ENCODE measurements at regions not wholly inside any gene's neighbourhood (a gene's known extent, or its start where the extent isn't known, plus 50 kb on each side); places are given as distances from the start of the nearest gene placed in this dataset.
"Not testable (repeated sequence)": the region's sequence is repeated elsewhere in the genome, so short reads cannot be mapped to it uniquely, and the experiment has no call there.

DNA sequence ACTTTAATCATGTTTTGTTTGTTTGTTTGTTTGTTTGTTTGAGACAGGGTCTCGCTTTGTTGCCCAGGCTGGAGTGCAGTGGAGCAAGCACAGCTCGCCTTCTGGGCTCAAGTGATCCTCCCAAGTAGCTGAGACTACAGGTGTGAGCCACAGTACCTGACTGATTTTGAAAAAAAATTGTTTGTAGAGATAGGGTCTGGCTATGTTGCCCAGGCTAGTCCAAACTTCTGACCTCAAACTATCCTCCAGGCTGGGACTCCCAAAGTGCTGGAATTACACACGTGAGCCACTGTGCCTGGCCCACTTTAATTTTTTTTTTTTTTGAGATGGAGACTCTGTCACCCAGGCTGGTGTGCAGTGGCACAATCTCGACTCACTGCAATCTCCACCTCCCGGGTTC, 74.8 kb upstream of the CLDN5 start:
- FAIRE-seq: no peak

DNA sequence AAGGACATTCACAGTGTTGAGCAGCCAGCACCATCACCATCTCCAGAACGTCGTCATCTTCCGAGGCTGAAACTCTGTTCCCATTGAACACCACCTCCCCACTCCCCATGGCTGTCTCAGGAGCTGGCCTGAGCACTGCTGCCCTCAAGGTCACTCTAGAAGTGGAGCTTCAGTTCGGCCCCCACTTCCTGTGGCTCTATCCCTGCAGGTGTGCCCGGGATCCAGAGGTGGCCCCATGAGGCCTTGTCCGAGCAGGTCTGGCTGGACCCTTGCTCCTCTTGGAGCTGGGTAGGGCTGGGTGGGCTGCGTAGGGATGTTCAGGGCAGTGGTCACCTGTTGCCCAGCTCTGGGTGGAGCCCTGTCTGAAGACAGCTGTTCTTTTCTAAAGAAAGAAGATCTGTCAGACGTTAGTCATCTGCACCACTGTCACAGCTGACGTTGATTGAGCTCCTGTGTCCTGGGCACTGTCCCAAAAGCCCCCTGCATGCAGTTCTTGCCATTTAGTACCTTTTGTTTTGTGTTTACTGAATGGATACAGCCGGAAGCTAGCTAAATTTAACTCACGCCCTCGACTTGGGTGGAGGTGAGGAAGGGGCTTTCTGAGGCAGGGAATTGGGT, 75.5 kb upstream of the CLDN5 start:
- DNase-seq (ENCODE audit: low spot score in 2 of 2) (no peak), FAIRE-seq (no peak)

More for the DNA sequence above, 74.8 kb upstream of the CLDN5 start:
- no peak for DNase-seq (ENCODE audit: low spot score in 2 of 2)

DNA sequence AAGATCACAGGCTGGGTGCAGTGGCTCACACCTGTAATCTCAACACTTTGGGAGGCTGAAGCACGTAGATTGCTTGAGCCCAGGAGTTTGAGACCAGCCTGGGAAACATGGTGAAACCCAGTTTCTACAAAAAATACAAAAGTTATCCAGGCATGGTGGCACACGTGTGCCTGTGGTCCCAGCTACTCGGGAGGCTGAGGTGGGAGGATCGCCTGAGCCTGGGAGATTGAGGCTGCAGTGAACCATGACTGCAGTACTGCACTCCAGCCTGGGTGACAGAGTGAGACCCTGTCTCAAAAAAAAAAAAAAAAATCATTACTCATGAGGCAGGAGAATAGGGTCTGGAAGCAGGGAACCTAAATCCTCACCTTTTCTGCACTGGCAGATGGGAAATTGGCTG, 79.1 kb upstream of the CLDN5 start:
- not testable (repeated sequence) for FAIRE-seq; DNase-seq (ENCODE audit: low spot score in 2 of 2)

DNA sequence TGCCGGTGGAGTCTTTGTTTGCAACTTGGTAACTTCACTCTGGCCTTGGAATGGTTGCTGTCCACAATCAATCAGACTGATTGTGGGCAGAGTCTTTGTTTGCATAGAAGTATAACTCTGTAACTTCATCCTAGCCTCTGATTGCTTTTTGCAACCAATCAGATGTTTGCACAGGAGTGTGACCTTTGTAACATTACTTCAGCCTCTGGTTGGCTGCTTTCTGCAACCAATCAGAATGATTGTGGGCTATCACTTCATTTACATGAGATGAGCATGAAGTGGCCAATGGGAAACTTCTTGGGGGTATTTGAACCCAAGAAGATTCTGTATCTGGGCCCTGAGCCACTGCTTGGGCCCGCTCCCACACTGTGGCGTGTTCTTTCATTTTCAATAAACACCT, 79.6 kb upstream of the CLDN5 start:
- DNase-seq (ENCODE audit: low spot score in 2 of 2) (no peak), FAIRE-seq (no peak)

DNA sequence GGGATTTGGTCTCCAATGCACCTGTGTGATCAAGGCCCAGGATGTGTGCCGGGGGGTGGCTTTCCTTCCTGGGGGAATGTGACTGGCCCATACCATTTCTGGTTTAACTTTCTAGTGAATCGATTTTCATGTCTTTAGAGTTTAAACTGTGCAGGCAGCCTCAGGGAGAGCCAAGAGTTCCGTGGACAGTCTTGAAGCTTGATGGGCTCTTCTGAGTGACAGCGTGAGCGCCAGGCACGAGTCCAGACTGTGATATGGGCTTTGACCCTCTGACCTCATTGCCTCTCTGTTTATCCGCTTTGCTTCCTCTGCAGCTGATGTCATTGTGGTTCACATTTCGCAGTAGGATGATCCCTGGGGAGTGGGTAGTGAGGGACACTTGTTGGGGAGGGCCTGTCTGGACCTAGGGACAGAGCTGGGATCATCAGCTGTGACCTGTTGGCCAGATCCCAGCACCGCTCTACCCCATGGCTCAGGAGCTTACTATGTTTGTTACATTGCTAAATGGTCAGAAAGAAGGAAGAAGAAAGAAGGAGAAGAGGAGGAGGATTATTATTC, 80.6 kb upstream of the CLDN5 start:
- FAIRE-seq (no peak), DNase-seq (ENCODE audit: low spot score in 2 of 2) (no peak)

DNA sequence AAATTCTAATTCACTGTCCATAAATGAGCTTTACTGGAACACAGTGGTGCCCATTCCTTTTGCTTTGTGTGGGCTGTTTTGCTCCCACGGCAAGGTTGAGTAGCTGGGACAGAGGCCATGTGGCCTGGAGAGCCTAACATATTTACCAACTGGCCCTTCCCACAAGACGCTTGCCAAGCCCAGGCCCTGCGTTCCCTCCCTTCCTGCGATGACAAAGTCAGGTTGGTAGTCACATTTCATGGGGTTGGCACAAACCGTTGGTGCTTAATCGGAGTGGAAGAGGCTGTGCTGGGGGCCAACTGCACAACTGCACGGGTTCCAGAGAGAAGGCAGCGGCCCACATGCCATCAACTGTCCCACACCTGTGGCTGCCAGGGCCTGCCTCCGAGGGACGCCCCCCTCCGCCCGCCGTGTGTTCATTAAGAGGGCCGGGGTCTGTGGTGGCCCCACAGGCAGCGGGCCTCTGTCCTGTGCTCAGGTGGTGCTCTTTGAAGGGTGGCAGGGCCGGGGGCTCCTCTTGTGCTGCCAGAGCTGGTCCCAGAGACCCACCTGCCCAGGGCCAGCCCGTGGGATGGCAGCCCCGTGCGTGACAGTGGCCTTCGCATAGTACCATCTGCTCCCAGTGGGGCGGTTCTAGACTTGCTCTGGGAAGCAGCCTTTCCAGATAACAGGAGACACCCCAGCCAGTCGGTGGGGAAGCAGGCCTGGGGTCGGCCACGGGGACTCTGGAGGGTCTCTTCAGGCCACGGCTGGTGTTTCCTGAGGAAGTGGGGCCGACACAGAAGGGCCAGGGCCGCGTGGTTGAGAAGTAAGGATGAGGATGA, 81.5 kb upstream of the CLDN5 start:
- DNase-seq (ENCODE audit: low spot score in 2 of 2): no peak

DNA sequence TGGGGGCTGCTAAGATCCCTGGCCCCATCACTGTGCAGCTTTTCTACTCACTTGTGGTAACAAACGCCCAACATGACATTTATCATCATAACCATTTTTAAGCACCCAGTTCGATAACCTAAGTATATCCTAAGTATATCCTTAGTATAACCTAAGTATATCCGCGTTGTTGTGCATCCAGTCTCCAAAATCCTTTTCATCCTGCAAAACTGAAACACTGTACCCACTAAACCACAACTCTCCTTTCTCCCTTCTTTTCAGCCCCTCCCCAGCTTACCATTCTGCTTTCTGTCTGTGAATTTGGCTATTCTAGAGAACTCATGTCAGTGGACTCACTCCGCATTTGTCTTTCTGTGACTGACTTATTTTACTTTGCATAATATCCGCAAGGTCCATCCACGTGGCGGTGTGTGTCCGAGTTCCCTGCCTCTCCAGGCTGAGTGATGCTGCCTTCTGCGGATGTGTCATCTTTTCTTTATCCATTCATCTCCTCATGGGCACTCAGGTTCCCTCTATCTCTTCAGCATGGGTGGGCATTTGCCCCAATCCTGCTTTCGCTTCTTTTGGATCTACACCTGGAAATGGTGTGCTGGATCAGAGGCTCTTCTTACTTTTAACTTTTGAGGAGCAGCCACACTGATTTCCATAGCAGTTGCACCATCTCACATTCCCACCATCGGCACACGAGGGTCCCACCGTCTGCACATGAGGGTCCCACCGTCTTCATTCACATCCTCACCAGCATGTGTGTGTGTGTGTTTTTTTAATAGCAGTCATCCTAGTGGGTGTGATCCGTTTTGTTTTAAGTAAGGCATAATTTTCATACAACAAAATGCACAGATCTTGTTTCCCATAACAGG, 82.4 kb upstream of the CLDN5 start:
- no peak for DNase-seq (ENCODE audit: low spot score in 2 of 2)
- FAIRE-seq: no peak

More for the DNA sequence above, 81.5 kb upstream of the CLDN5 start:
- FAIRE-seq: no peak

DNA sequence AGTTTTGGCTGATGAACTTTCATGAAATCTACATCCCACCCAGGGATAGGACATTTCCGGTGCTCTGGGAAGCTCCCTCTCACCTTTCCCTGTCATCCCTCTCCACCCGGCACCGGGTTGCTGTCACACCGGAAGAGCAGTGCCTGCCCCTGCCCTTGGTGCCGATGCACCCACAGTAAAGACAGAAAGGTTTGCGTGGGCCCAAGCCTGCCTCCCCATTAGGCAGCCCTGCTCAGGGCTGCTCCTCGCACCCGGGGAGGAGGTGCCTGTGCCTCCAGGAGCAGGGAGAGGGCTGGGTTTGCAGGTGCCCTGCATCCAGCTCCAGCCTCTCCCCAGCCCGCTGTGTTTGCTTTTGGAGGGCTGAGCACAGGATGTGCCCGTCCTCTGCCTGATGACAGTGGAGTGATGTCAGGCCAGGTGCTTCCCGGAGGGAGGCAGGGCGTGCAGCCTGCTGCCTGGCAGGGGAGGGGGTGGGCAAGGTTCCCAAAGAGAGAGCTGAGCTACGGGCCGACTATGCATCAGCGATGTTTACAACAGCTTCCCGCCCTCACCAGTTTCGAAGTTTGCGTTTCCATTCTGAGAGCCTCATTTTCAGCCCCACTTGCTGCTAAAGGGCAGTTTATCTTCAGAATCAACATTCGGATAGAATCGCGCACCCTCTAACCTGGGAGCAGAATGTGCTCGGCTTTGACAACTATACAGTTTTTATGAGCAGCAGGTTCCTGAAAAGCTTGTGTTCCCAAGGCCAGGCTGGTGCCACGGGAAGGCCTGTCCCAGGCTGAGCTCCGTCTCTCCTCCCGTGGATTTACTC, 83.2 kb upstream of the CLDN5 start:
- DNase-seq (ENCODE audit: low spot score in 2 of 2): no peak
- FAIRE-seq: no peak

DNA sequence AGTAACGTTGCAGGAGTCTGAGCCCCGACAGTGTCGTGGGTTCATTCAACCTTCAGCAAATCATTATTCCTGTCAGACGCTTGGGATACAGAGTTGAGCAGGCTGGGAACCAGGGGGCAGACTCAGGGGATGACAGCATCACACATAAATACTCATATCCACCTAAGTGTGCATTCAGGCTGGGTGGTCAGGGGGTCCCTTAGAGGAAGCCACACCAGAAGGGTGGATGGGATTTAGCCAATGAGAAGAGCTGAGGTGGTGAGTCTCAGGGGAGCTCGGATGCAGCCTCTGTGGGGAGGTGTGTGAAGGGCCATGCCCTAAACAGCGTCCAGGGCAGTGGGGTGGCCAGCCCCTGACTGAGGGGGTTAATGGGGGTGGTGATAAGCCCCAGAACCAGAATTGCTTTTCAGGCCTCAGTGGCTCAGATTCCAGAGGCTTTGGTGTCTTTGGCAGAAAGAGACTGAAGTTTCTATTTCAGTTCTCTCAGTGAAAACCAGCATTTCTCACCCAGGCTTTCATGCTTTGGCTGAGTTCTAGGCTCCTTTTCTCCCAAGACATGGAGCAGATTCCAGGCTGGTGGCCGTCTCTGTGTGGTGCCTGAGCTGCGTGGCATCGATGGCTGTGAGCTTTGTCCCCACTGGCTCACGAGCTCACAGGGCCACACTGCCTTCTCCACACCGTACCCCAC, 83.9 kb upstream of the CLDN5 start:
- DNase-seq (ENCODE audit: low spot score in 2 of 2): no peak

DNA sequence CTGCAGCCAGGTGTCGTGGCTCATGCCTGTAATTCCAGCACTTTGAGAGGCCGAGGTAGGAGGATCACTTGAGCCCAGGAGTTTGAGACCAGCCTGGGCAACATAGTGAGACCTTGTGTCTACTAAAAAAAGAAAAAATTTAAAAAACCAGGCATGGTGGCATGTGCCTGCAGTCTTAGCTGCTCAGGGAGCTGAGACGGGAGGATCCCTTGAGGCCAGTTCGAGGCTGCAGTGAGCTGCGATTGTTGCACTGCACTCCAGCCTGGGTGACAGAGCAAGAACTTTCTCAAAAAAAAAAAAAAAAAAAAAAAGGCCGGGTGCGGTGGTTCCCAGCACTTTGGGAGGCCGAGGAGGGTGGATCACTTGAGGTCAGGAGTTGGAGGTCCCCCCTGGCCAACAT, 85.5 kb upstream of the CLDN5 start:
- FAIRE-seq; DNase-seq (ENCODE audit: low spot score in 2 of 2): not testable (repeated sequence)

More for the DNA sequence above, 83.9 kb upstream of the CLDN5 start:
- FAIRE-seq: no peak

DNA sequence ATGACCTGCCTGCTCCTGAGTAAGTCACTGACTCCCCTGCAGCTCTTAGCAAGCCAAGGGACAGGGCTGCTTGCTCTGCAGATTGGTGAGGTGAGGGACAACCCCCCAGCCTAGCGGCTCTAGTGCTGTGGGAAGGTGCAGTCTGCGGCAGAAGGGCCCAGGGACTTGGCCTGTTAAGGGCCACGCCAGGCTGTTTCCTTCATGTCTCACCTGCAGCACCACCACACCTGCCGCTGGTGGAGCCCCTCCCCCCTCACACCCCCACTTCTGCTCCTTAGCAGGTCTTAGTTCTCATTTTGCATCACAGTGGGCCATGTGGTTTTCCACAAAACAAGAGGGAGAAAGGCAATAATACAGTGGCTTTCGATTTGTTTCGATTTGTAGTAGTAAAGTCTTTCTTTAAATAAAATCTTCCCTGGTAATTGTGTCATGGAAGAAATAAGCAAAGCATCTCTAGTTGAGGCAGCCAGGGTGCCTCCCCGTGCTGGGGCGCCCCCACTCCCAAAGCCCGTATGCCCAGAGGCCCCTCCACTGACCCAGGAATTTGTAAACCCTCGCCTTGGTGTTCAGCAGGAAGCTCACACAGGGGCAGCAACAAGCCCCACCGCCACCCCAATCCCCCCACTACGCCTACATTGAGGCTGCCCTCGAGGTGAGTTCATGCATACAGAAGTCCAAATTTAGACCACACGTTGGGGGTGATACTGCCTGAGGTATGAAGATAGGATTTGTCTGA, 86.5 kb upstream of the CLDN5 start:
- DNase-seq (ENCODE audit: low spot score in 2 of 2): no peak
- FAIRE-seq: no peak

DNA sequence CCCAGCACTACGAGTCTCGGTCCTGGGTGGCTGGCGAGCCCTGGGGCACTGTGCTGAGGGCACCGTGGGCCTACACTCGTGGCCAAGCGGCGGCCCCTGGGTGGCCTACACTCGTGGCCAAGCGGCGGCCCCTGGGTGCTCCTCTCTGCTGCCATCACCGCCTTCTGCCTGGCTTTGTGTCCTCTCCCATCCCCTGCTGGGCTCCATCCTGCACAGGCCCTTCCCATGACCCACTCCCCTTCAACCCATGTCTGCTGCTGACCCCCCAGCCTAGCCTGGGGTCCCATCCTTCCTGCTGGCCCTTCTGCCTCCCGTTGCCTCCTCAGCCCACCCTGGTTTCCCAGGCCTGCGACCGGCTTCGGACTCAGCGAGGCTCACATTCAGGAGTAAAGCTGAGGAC, 87.4 kb upstream of the CLDN5 start:
- FAIRE-seq (no peak), DNase-seq (ENCODE audit: low spot score in 2 of 2) (no peak)

DNA sequence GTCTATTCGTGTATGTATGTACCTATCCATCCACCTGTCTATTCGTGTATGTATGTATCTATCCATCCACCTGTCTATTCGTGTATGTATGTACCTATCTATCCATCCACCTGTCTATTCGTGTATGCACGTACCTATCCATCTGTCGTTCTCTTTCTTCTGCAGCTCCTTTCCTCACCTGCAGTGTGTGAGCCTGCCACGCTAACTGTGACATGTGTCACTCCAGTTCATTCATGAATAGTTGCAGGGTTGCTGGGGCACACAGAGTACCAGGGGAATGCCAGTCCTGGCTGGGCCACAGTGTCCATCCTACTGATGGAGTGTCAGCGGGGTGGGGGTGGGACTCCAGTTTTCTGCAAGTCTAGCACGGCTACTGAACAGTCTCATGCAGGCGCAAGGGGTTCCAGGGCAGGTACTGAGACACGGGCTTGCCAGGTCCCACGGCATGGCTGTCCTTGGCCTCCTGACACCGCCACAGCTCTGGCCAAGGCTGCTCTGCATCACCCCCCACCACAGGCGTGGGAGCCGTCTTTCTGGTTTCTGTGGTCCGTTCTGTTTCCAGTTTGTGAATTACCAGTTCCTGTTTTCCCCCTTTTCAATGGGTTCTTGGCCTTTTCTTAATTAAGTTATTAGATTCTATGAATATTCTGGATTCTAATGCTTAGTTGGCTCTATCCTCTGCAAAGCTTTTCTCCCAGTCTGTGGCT, 88.8 kb upstream of the CLDN5 start:
- DNase-seq (ENCODE audit: low spot score in 2 of 2) (no peak), FAIRE-seq (no peak)

DNA sequence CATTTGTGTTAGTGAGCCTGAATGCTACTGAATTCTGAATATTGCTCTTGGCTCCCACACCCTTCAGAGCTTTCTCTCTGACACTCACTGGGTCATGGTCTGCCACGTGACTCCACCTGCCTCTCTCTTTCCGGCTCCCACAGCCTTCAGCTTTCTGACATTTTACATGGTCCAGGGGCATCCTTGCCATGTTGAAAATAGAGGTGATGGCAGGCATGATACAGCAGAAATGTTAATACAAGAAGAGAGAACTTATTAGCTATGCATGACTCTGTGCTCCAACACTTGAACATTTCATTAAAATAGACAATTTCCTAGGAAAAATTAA, 90.3 kb upstream of the CLDN5 start:
- FAIRE-seq: no peak
- DNase-seq (ENCODE audit: low spot score in 2 of 2): no peak

DNA sequence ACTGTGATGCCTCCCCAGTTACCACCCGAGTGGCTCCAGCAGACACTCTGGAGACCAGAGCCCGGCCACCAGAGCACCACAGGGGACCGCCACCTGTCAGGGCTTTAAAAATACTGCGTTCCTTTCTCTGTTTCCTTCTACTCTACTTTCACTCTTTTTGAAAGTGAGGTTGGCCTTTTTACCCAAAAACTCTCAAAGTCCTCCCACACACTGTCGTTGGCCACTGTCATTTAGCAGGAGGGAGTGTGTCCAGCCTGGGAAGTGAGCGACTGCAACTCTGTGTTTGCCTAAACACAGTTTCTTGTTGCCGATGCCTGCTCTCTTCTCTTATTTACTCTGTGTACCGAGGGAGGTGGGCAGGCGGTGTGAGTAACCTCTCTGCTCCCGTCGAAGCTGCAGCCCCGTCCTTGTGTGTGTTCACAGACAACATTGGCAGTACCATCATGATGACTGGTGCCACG, 90.8 kb upstream of the CLDN5 start:
- FAIRE-seq: no peak
- DNase-seq (ENCODE audit: low spot score in 2 of 2): no peak

DNA sequence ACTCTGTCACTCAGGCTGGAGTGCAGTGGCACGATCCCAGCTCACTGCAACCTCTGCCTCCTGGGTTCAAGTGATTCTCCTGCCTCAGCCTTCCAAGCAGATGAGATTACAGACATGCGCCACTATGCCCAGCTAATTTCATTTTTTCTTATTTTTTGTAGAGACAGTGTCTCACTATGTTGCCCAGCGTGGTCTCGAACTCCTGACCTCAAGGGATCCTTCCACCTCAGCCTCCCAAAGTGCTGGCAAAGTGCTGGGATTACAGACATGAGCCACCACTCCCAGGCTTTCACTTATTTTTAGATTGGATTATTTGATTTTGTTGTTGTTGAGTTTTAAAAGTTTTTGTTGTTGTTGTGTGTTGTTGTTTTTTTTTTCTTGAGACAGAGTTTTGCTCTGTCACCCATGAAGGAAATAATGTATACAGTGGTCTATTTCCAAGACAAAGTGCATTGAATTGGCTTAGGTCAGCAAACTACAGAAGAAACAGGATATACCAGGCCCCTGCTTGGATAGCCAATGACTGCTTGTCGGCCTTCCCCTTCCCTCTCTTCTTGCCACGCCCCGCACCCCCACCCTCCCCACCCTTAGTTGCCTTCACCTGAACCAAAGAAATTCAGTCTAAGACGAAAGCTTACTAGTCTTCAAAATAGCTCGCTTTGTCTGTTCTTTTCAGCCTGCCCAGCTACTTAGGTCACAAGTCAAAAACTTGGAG, 91.8 kb upstream of the CLDN5 start:
- FAIRE-seq (no peak), DNase-seq (ENCODE audit: low spot score in 2 of 2) (no peak)

DNA sequence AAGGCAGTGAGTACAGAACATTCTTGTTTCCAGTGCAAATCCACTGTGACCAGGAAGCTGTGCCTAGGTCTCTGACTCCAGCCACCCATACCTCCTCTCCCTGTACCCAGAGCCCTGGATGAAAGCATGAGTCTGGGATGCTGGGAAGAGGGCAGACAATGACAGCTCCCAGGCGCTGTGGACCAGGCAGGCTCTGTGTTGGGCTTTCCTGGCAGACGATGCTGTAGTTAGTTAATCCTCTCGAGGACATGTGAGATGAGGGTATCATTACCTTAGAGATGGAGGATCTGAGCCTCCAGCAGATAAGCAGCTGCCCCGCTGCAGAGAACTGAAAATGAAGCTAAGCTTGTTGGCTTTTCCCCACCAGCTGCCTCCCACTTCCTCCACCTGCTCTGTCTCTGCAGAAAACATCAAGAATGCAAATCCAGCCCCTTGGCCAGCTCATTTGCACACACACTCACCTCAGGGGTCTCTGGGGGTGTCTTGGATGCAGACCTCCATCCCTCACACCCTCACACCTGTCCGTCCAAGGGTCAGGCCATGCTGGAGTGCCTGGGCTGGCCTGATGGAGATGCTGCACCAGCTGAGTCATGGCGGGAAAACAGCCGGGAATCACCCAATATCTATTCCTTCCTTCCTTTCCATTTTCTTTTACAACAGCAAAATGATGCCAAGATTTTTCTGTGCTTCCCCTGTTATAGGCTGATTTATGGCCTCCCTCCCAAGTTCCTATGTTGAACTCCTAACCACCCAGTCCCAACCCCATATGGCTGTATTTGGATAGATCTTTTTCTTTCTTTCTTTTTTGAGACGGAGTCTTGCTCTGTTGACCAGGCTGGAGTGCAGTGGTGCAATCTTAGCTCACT, 94.9 kb upstream of the SEPTIN5 start:
- DNase-seq (ENCODE audit: low spot score in 2 of 2) (no peak), FAIRE-seq (no peak)

All from frontal cortex (tissue), 3 donors.